NOMO-1 (cell line): ENCODE measurements at regions not wholly inside any gene's neighbourhood (a gene's known extent, or its start where the extent isn't known, plus 50 kb on each side); places are given as distances from the start of the nearest gene placed in this dataset.
"Not testable (repeated sequence)": the region's sequence is repeated elsewhere in the genome, so short reads cannot be mapped to it uniquely, and the experiment has no call there.

Experiments
- DNase-seq, 2 experiments: peaks; one replicate each; lab custom pipeline; 2025; ENCODE audit not compliant: unreplicated experiment in 2 of 2; lab: John Stamatoyannopoulos, UW

DNA sequence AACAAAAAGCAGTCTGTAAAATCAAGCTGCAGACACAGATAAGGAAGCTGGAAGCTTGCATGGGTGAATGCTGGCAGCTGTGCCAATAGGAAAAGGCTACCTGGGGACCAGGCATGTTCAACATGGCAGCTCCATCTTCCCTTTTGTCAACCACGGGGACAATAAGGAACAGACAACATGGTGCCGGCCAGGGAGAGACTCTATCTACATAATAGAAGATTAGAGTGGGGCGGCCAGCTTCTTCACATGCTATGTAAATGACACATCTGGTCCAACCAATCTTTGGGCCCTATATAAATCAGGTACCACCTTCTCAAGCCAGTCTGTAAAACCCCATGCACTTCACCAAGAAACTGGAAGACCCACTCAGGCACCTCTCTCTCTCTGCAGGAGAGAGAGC lies 157.6 kb downstream of the SUDS3 start:
- no peak for DNase-seq

DNA sequence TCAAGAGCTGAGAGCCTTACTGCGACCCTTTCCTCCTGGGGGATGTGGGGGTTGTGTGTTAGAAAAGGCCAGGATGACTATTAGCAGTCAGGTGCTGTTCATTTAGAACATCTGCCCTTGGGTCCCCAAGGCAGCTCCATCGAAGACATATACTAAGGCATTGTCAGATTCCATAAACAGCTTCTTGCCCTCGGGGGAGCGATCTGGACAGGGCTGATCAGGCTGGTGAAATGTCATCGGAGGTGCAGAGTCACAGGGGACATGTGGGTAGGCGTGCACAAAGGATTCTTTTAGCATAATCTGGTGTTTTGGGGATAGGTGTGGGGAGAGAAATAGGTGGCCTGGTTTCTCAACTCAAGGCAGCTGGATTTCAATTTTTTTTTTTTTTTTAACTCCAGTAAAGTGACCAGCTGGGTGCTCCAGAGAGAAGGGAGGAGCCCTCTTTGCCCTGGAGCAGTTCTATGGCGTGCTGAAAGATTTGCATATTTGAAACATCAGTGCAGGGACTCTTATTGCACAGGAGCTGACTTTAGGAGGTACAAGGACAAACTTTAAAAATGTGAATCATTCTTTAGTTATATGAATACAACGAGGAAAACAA lies 160.1 kb downstream of the SUDS3 start:
- DNase-seq: no peak

- DNase-seq: no peak
Observed at GRCh38 chr12:118537481-118537917, 161.1 kb downstream of the SUDS3 start.

- DNase-seq: no peak
Observed at GRCh38 chr12:118541071-118541470, 164.7 kb downstream of the SUDS3 start.

DNA sequence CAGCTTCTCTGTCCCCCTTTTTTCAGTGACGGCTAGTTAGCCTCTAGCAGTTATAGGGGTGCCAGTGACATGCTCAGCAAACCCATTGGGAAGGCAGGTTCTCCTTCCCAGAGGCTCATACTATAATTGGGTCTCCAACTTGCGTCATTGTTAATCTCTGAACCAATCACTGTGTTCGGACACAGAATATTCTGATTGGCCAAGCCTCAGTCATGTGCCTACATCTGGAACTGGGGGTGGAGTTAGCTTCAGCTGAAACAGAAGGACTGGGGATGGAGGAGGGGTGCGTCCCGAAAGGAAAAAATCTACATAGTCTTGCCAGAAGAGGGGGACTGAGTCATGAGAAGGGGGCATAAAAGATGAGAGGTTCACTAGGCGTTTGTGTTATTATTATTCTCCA lies 165.6 kb downstream of the SUDS3 start:
- no peak for DNase-seq

GRCh38 chr12:118543651-118544050 lies 167.3 kb downstream of the SUDS3 start:
- DNase-seq: no peak

GRCh38 chr12:118544569-118544968 lies 168.2 kb downstream of the SUDS3 start:
- no peak for DNase-seq

GRCh38 chr12:118547606-118548005 lies 171.3 kb downstream of the SUDS3 start:
- not testable (repeated sequence) for DNase-seq

GRCh38 chr12:118548887-118549509 lies 172.6 kb downstream of the SUDS3 start:
- DNase-seq: no peak

GRCh38 chr12:118549510-118549980 lies 173.2 kb downstream of the SUDS3 start:
- DNase-seq: no peak

GRCh38 chr12:118553856-118554504 lies 177.6 kb downstream of the SUDS3 start:
- DNase-seq: no peak

DNA sequence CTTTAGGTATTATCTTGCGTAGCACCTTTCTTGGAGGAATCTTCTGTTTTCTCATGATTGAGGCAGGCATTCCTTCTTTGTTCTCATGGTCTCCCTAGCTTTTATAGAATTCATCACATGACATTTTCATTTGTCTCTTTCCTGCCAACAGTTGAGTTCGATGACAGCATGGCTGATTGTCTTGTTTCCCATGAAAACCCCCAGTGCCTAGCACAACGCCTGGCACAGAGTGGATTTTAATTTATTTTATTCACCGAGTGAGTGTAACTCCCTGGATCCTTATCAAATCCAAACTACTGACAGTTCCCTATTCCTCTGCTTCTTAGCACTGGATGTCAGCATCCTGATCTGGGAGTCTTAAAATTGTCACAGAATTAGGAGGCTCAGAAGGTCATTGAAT lies 182.6 kb downstream of the SUDS3 start:
- DNase-seq: no peak

DNA sequence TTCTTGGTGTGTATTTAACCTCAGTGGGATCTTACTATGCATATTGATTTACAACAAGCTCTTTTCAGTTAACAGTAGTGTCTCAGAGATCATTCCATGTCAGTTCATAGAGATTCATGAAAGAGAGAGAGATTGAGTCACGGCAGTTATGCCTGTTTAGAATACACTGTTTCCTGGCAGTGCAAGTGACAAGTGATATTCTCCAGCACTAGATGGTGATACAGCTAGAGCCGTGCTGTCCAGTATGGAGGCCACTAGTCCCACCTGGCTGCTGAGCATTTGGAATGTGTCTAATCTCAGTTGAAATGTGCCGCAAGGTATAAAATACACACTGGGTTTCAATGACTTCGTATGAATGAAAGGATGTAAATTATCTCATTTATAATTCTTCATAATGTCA lies 184.4 kb downstream of the SUDS3 start:
- DNase-seq: no peak

DNA sequence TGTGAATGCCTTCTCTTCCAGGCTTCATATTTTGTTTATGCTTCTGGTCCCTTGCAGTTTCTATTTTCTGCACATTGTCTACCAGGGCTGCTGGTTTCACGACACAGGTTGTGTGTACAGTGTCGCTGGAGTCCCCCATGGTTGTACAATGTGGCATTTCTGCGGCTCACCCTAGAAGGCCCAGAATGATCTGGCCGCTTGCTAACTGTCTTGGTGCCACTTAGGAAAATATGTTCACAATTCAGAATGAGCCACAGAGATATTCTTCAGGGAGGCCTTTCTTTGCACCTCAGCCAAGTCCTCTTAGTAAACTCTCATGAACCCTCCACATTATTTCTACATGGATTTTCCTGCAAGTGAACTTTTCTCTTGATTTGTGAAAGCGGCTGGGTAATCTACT lies 195.4 kb downstream of the SUDS3 start:
- no peak for DNase-seq

- DNase-seq: no peak
Observed at GRCh38 chr12:118574288-118574687, 197.9 kb downstream of the SUDS3 start.

DNA sequence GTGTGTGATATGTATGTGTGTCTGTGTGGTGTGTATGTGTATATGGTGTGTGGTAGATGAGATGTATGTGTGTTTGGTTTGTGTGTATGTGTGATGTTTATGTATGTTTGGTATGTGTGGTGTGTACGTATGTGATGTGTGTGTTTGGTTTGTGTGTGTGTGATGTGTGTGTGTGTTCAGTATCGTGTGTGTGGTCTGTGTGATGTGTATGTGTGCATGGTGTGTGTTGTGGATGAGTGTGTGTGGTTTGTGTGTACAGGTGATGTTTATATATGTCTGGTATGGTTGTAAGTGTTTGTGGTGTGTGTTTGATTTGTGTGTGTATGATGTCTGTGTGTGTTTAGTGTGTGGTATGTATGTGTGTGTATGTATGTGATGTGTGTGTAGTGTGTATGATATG lies 199.4 kb downstream of the SUDS3 start:
- no peak for DNase-seq

DNA sequence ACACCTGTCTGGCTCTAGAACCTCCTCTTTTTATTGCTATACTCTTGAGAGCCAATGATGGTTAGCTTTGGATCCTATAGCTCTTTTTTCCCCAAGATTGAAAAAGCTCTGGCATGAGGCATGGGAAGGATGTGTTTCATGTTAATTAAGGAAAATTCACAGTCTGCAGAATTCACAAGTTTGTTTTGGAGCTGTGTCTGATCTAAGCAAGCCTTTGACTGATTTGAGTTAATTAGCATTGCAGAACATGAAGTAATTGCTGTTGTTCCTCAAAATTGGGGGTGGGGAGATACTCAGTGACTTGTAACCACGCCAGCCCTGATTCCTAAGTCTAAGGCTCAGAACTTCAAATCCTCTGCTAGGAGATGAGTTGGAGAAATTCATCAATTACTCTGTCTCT lies 205.0 kb downstream of the SUDS3 start:
- DNase-seq: peak in 1 of 2 experiments; percentile 0

- DNase-seq: no peak
Observed at GRCh38 chr12:118582863-118583262, 206.5 kb downstream of the SUDS3 start.

- no peak for DNase-seq
Observed at GRCh38 chr12:118586433-118586832, 210.1 kb downstream of the SUDS3 start.

DNA sequence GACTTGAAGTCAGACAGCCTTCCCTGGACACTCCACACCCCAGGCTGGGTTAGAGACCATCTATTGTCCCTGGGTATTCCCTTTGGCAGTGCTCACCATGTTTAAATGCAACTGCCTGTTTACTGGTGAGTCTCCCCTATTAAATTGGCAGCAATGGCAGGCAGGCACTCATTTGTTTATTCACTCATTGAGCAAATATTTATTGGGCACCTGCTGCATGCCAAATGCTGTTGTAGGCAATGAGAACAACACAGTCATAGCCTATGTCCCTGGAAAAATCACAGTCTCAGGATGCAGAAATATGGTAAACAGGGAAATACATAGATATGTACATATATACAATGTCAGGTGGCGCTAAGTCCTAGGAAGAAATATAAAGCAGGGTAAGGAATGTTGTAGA lies 212.8 kb downstream of the SUDS3 start:
- DNase-seq: no peak

- no peak for DNase-seq
Observed at GRCh38 chr12:118590406-118591150, 214.2 kb downstream of the SUDS3 start.
